ENCODE measurements at regions not wholly inside any gene's neighbourhood (a gene's known extent, or its start where the extent isn't known, plus 50 kb on each side); places are given as distances from the start of the nearest gene placed in this dataset.

GRCh38 chr2:221068123-221068522 lies 504.0 kb downstream of the EPHA4 start:
- TF ChIP-seq NFIC (IDR thresholded peaks at IDR 0.05; ENCODE audit: low read length) (no peak), CREB3 (CRISPR knock-in tag; IDR thresholded peaks at IDR 0.05) (no peak)
